Peyer's patch (tissue), 4 donors: ENCODE measurements at regions not wholly inside any gene's neighbourhood (a gene's known extent, or its start where the extent isn't known, plus 50 kb on each side); places are given as distances from the start of the nearest gene placed in this dataset.

Experiments used
- CTCF ChIP-seq, 6 experiments: fragments of 450-650 bp in 4 of 6; fragments of 200-600 bp in 2 of 6; sonication (generic) in 1 of 6; IDR thresholded peaks; one replicate each; pipeline ENCODE4 v1.5.1; 2017 to 2019; ENCODE audit warnings: antibody characterized with exemption in 6 of 6, mild to moderate bottlenecking in 3 of 6, moderate library complexity in 1 of 6
- POLR2A ChIP-seq, 2 donors: fragments of 450-650 bp; IDR thresholded peaks; one replicate each; pipeline ENCODE4 v1.5.1; 2017; ENCODE audit warnings: antibody characterized with exemption in 2 of 2, mild to moderate bottlenecking in 2 of 2, moderate library complexity in 2 of 2

- TF ChIP-seq CTCF (IDR thresholded peaks at IDR 0.05) (no peak), POLR2A (IDR thresholded peaks at IDR 0.05) (no peak)
Measured at GRCh38 chr6:108795814-108796213, 52.4 kb upstream of the ARMC2 start.
